ENCODE measurements at regions not wholly inside any gene's neighbourhood (a gene's known extent, or its start where the extent isn't known, plus 50 kb on each side); places are given as distances from the start of the nearest gene placed in this dataset.
"Not testable (repeated sequence)": the region's sequence is repeated elsewhere in the genome, so short reads cannot be mapped to it uniquely, and the experiment has no call there.

DNA sequence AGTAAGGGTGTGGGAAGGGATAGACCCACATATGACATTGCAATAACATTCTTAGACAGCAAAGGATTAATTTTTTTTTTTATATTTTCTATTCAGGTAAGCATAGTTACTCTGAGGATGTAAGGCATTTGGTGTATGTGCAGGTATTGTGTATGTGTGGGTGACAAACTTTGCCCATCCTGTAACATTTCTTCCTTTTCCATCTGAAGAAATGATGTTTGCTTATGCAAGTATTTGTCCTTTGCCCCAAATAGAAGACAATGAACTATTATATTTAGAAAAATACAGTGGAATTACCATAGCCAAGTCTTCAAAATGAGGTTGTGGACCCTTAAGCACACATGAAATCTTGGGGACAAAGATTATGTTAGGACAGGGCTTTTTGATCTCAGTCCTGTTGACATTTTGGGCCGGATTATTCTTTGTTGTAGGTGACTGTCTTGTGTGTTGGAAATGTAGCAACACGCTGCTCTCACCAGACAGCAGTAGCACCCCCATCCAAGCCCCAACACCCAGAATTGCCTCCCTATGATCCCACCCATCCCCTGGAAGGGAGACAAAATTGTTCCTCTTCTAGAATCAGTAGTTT, 1244.7 kb downstream of the STIM2 start:
- H3K9me3 ChIP-seq (ENCODE audit: control insufficient read depth in 3 of 3, low read length in 3 of 3), result no peaks in the 10 kb centered on the region
- H3K4me1 ChIP-seq (ENCODE audit: control insufficient read depth in 3 of 3, insufficient read depth in 3 of 3, low read length in 3 of 3), result no peaks in the 10 kb centered on the region
- no peak overlapping the region for H3K4me3 ChIP-seq (ENCODE audit: low read length in 3 of 3)
- no peak overlapping the region for H3K27ac ChIP-seq (ENCODE audit: low read depth, low read length)
- no peaks in the 10 kb centered on the region for H3K27me3 ChIP-seq (ENCODE audit: control insufficient read depth in 3 of 3, insufficient read depth in 3 of 3, low read length in 3 of 3)
- no peaks in the 10 kb centered on the region for H3K36me3 ChIP-seq (ENCODE audit: control insufficient read depth in 3 of 3, insufficient read depth in 3 of 3, low read length in 3 of 3)
- no peak overlapping the region for H3K9ac ChIP-seq (ENCODE audit: low read depth in 1 of 3, low read length in 3 of 3)

DNA sequence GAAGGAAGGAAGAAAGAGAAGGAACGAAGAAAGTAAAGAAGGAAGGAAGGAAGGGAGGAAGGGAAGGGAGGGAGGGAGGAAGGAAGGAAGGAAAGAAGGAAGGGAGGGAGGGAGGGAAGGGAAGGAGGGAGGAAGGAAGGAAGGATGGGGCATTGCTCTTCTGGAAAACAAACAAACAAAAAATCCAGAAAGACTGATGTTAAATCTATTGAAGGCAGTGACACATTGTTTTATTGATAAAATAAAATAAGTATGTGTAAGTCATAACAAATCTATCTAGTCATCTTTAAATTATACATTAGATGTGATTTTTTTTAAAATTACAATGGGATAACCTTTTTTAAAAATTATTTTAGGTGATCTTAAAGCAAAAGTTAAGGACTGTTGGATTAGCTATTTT, 1245.5 kb downstream of the STIM2 start:
- H3K9ac ChIP-seq (ENCODE audit: low read depth in 1 of 3, low read length in 3 of 3), result no peak overlapping the region
- H3K27me3 ChIP-seq (ENCODE audit: control insufficient read depth in 3 of 3, insufficient read depth in 3 of 3, low read length in 3 of 3), result no peaks in the 10 kb centered on the region
- no peaks in the 10 kb centered on the region for H3K4me1 ChIP-seq (ENCODE audit: control insufficient read depth in 3 of 3, insufficient read depth in 3 of 3, low read length in 3 of 3)
- no peaks in the 10 kb centered on the region for H3K9me3 ChIP-seq (ENCODE audit: control insufficient read depth in 3 of 3, low read length in 3 of 3)
- H3K27ac ChIP-seq (ENCODE audit: low read depth, low read length), result no peak overlapping the region
- H3K36me3 ChIP-seq (ENCODE audit: control insufficient read depth in 3 of 3, insufficient read depth in 3 of 3, low read length in 3 of 3), result no peaks in the 10 kb centered on the region
- H3K4me3 ChIP-seq (ENCODE audit: low read length in 3 of 3), result no peak overlapping the region

DNA sequence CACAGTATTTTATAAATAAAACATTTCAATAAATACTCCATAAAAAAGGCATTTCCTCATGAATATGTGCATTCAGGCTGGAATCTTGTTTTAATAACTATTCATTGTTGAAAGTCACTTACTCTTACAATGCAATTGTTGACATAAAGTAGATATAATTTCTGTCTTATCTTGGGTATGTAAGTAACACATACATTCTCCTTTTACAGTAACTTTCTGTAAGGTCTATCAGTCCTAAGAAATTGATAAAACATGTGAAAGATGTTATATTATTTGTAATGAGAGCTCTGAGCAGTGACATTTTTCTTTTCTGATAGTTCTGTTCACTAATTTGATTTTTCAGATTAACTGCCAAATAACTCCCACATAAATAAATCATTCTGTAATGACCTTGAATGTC, 1249.2 kb downstream of the STIM2 start:
- no peak overlapping the region for H3K9ac ChIP-seq (ENCODE audit: low read depth in 1 of 3, low read length in 3 of 3)
- H3K4me1 ChIP-seq (ENCODE audit: control insufficient read depth in 3 of 3, insufficient read depth in 3 of 3, low read length in 3 of 3), result no peaks in the 10 kb centered on the region
- H3K9me3 ChIP-seq (ENCODE audit: control insufficient read depth in 3 of 3, low read length in 3 of 3), result no peaks in the 10 kb centered on the region
- no peak overlapping the region for H3K27ac ChIP-seq (ENCODE audit: low read depth, low read length)
- no peak overlapping the region for H3K4me3 ChIP-seq (ENCODE audit: low read length in 3 of 3)
- H3K27me3 ChIP-seq (ENCODE audit: control insufficient read depth in 3 of 3, insufficient read depth in 3 of 3, low read length in 3 of 3), result no peaks in the 10 kb centered on the region
- no peaks in the 10 kb centered on the region for H3K36me3 ChIP-seq (ENCODE audit: control insufficient read depth in 3 of 3, insufficient read depth in 3 of 3, low read length in 3 of 3)

DNA sequence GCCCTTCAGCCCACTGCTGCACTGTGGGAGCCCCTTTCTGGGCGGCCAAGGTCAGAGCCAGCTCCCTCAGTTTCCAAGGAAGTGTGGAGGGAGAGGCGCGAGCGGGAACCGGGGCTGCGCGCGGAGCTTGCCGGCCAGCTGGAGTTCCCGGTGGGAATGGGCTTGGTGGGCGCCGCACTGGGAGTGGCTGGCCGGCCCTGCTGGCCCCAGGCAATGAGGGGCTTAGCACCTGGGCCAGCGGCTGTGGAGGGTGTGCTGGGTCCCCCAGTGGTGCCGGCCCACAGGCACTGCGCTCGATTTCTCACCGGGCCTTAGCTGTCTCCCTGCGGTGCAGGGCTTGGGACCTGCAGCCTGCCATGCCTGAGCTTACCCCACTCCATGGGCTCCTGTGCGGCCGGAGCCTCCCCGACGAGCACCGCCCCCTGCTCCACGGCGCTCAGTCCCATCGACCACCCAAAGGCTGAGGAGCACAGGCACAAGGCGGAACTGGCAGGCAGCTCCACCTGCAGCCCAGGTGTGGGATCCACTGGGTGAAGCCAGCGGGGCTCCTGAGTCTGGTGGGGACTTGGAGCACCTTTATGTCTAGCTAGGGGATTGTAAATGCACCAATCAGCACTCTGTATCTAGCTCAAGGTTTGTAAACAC, 1252.2 kb downstream of the STIM2 start:
- H3K4me1 ChIP-seq (ENCODE audit: control insufficient read depth in 3 of 3, insufficient read depth in 3 of 3, low read length in 3 of 3); H3K27me3 ChIP-seq (ENCODE audit: control insufficient read depth in 3 of 3, insufficient read depth in 3 of 3, low read length in 3 of 3); H3K9me3 ChIP-seq (ENCODE audit: control insufficient read depth in 3 of 3, low read length in 3 of 3); H3K36me3 ChIP-seq (ENCODE audit: control insufficient read depth in 3 of 3, insufficient read depth in 3 of 3, low read length in 3 of 3); H3K4me3 ChIP-seq (ENCODE audit: low read length in 3 of 3); H3K9ac ChIP-seq (ENCODE audit: low read depth in 1 of 3, low read length in 3 of 3); H3K27ac ChIP-seq (ENCODE audit: low read depth, low read length): not testable (repeated sequence)

DNA sequence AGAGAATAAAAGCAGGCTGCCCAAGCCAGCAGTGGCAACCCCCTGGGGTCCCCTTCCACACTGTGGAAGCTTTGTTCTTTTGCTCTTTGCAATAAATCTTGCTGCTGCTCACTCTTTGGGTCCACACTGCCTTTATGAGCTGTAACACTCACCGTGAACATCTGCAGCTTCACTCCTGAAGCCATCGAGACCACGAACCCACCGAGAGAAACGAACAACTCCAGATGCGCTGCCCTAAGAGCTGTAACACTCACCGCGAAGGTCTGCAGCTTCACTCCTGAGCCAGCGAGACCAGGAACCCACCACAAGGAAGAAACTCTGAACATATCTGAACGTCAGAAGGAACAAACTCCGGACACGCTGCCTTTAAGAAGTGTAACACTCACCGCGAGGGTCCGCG, 1252.9 kb downstream of the STIM2 start:
- not testable (repeated sequence) for H3K27ac ChIP-seq (ENCODE audit: low read depth, low read length); H3K4me3 ChIP-seq (ENCODE audit: low read length in 3 of 3); H3K4me1 ChIP-seq (ENCODE audit: control insufficient read depth in 3 of 3, insufficient read depth in 3 of 3, low read length in 3 of 3); H3K36me3 ChIP-seq (ENCODE audit: control insufficient read depth in 3 of 3, insufficient read depth in 3 of 3, low read length in 3 of 3); H3K9me3 ChIP-seq (ENCODE audit: control insufficient read depth in 3 of 3, low read length in 3 of 3); H3K9ac ChIP-seq (ENCODE audit: low read depth in 1 of 3, low read length in 3 of 3); H3K27me3 ChIP-seq (ENCODE audit: control insufficient read depth in 3 of 3, insufficient read depth in 3 of 3, low read length in 3 of 3)

DNA sequence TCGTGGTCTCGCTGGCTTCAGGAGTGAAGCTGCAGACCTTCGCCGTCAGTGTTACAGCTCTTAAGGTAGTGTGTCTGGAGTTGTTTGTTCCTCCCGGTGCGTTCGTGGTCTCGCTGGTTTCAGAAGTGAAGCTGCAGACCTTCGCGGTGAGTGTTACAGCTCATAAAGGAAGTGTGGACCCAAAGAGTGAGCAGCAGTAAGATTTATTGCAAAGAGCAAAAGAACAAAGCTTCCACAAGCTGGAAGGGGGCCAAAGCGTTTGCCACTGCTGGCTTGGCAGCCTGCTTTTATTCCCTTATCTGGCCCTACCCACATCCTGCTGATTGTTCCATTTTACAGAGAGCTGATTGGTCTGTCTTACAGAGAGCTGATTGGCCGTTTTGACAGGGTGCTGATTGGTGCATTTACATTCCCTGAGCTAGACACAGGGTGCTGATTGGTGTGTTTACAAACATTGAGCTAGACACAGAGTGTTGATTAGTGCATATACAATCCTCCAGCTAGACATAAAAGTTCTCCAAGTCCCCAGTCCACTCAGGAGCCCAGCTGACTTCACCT, 1256.0 kb downstream of the STIM2 start:
- not testable (repeated sequence) for H3K36me3 ChIP-seq (ENCODE audit: control insufficient read depth in 3 of 3, insufficient read depth in 3 of 3, low read length in 3 of 3); H3K9me3 ChIP-seq (ENCODE audit: control insufficient read depth in 3 of 3, low read length in 3 of 3); H3K4me3 ChIP-seq (ENCODE audit: low read length in 3 of 3)

DNA sequence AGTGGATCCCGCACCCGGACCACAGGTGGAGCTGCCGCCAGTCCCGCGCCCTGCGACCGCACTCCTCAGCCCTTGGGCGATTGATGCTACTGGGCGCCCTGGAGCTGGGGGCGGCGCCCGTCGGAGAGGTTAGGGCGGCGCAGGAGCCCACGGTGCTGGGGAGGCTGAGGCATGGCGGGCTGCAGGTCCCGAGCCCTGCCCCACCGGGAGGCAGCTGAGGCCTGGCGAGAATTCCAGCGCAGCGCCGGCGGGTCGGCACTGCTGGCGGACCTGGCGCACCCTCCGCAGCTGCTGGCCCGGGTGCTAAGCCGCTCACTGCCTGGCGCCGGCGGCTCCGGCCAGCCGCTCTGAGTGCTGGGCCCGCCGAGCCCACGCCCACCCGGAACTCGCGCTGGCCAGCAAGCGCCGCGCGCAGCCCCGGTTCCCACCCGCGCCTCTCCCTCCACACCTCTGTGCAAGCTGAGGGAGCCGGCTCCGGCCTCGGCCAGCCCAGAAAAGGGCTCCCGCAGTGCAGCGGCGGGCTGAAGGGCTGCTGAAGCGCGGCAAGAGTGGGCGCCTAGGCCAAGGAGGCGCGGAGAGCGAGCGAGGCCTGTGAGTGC, 1256.5 kb downstream of the STIM2 start:
- Histone ChIP-seq H3K4me3 (ENCODE audit: low read length in 3 of 3) (no peak overlapping the region), H3K27me3 (ENCODE audit: control insufficient read depth in 3 of 3, insufficient read depth in 3 of 3, low read length in 3 of 3) (no peaks in the 10 kb centered on the region), H3K4me1 (ENCODE audit: control insufficient read depth in 3 of 3, insufficient read depth in 3 of 3, low read length in 3 of 3) (no peaks in the 10 kb centered on the region), H3K36me3 (ENCODE audit: control insufficient read depth in 3 of 3, insufficient read depth in 3 of 3, low read length in 3 of 3) (no peaks in the 10 kb centered on the region), H3K27ac (ENCODE audit: low read depth, low read length) (no peak overlapping the region), H3K9ac (ENCODE audit: low read depth in 1 of 3, low read length in 3 of 3) (no peak overlapping the region), H3K9me3 (ENCODE audit: control insufficient read depth in 3 of 3, low read length in 3 of 3) (no peaks in the 10 kb centered on the region)

More for the DNA sequence above, 1256.0 kb downstream of the STIM2 start:
- not testable (repeated sequence) for H3K4me1 ChIP-seq (ENCODE audit: control insufficient read depth in 3 of 3, insufficient read depth in 3 of 3, low read length in 3 of 3); H3K27ac ChIP-seq (ENCODE audit: low read depth, low read length); H3K9ac ChIP-seq (ENCODE audit: low read depth in 1 of 3, low read length in 3 of 3); H3K27me3 ChIP-seq (ENCODE audit: control insufficient read depth in 3 of 3, insufficient read depth in 3 of 3, low read length in 3 of 3)

DNA sequence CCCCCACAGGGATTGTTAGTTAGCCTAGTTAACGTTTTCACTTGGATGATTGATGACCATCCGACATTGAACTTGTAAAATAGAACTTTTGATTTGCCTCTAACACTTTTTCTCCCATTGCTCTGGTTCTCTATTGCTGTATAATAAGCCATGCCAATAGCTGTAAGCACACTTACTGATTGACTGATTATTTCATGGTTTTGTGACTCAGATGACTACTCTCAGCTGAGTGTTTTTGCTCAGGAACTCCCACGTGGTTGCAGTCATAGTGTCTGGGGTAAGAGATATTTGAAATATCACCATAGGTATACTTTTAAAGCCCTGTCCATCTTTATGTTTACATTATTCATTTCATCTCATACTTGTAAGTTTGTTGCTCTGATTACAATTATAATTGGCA, 1285.5 kb downstream of the STIM2 start:
- H3K9me3 ChIP-seq (ENCODE audit: control insufficient read depth in 3 of 3, low read length in 3 of 3), result no peaks in the 10 kb centered on the region
- H3K9ac ChIP-seq (ENCODE audit: low read depth in 1 of 3, low read length in 3 of 3), result no peak overlapping the region
- no peaks in the 10 kb centered on the region for H3K27me3 ChIP-seq (ENCODE audit: control insufficient read depth in 3 of 3, insufficient read depth in 3 of 3, low read length in 3 of 3)
- H3K27ac ChIP-seq (ENCODE audit: low read depth, low read length), result no peak overlapping the region
- no peak overlapping the region for H3K4me3 ChIP-seq (ENCODE audit: low read length in 3 of 3)
- H3K36me3 ChIP-seq (ENCODE audit: control insufficient read depth in 3 of 3, insufficient read depth in 3 of 3, low read length in 3 of 3), result no peaks in the 10 kb centered on the region
- H3K4me1 ChIP-seq (ENCODE audit: control insufficient read depth in 3 of 3, insufficient read depth in 3 of 3, low read length in 3 of 3), result no peaks in the 10 kb centered on the region

DNA sequence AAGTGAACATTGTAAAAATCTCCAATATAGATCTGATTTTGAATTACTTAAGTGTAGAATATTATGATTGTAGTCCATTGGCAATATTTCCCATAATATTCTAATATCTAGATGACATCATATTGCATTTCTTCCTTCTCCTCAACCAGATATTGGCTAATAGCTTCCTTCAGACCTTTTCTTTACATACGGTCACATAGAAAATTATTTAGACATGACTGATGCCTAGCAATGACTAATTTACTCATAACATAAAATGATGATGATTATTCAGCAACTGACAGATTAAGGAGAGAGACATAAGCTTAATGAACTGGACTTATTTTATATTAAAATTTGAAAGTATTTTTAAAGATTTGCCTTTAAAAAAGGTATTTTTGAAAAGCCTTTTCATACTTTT, 1287.6 kb downstream of the STIM2 start:
- Histone ChIP-seq H3K27ac (ENCODE audit: low read depth, low read length) (no peak overlapping the region), H3K4me1 (ENCODE audit: control insufficient read depth in 3 of 3, insufficient read depth in 3 of 3, low read length in 3 of 3) (no peaks in the 10 kb centered on the region), H3K9me3 (ENCODE audit: control insufficient read depth in 3 of 3, low read length in 3 of 3) (no peaks in the 10 kb centered on the region), H3K4me3 (ENCODE audit: low read length in 3 of 3) (no peak overlapping the region), H3K9ac (ENCODE audit: low read depth in 1 of 3, low read length in 3 of 3) (no peak overlapping the region), H3K36me3 (ENCODE audit: control insufficient read depth in 3 of 3, insufficient read depth in 3 of 3, low read length in 3 of 3) (no peaks in the 10 kb centered on the region), H3K27me3 (ENCODE audit: control insufficient read depth in 3 of 3, insufficient read depth in 3 of 3, low read length in 3 of 3) (no peaks in the 10 kb centered on the region)

DNA sequence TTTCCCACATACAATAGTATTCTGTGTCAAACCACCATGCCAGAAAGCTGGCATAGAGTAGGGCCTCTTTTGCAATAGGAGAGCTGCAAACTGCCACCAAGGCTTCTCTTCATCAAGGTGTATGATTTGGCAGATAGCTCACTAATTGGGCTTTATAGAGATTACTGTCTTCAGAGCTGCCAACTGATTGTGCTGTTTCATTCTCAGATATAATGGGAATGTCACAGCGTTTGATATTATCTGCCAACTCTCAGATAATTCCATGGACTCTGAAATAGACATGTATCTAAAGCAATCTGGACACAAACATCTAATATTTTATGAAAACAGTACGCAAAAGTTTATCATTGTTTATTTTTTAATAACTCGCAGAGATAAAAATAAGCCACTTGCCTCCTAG, 1289.1 kb downstream of the STIM2 start:
- Histone ChIP-seq H3K36me3 (ENCODE audit: control insufficient read depth in 3 of 3, insufficient read depth in 3 of 3, low read length in 3 of 3) (no peaks in the 10 kb centered on the region), H3K9ac (ENCODE audit: low read depth in 1 of 3, low read length in 3 of 3) (no peak overlapping the region), H3K27me3 (ENCODE audit: control insufficient read depth in 3 of 3, insufficient read depth in 3 of 3, low read length in 3 of 3) (no peaks in the 10 kb centered on the region), H3K9me3 (ENCODE audit: control insufficient read depth in 3 of 3, low read length in 3 of 3) (no peaks in the 10 kb centered on the region), H3K27ac (ENCODE audit: low read depth, low read length) (no peak overlapping the region), H3K4me3 (ENCODE audit: low read length in 3 of 3) (no peak overlapping the region), H3K4me1 (ENCODE audit: control insufficient read depth in 3 of 3, insufficient read depth in 3 of 3, low read length in 3 of 3) (no peaks in the 10 kb centered on the region)
